ENCODE measurements at regions not wholly inside any gene's neighbourhood (a gene's known extent, or its start where the extent isn't known, plus 50 kb on each side); places are given as distances from the start of the nearest gene placed in this dataset.

GRCh38 chr12:124174451-124175348 lies 120.2 kb upstream of the RFLNA start:
- H3K36me3 ChIP-seq (ENCODE audit: low read depth, missing control alignments), result no peaks in the 10 kb centered on the region
- DNase-seq, result no peak
- H3K4me1 ChIP-seq, result no peaks in the 10 kb centered on the region
- no peak overlapping the region for H3K4me3 ChIP-seq
- H3K27me3 ChIP-seq, result no peaks in the 10 kb centered on the region
- TF ChIP-seq CTCF (IDR thresholded peaks at IDR 0.05) (no peak), POLR2A (IDR thresholded peaks at IDR 0.05) (no peak)
- H3K27ac ChIP-seq, result no peak overlapping the region
- WGBS, 2 donors, result 66 to 73% methylated on average over 15 to 17 of the region's 17 CpGs
- intact Hi-C loops (cut with DNase I; ENCODE audit: low total_unique reads), result no loop called here
- H3K9me3 ChIP-seq, result no peaks in the 10 kb centered on the region

DNA sequence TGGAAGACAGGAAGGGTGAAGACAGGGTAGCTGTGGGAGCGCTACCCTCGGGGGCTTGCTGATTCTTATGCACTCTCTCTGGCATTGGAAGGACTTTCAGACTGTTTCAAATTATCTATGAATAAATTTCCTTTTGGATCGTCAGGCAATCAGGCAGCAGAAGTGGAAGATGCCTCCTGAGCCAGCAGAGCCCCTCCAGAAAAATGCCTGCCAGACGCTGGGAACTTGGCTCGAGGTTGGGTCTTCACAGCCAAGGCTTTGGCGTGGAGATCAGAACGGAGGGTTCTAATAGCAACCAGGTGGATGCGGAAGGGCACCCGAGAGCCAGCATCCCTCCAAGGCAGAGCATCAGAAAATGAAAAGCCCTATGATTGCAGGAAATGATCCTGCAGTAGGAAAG lies 119.2 kb upstream of the RFLNA start:
- DNase-seq, result no peak
- WGBS, 2 donors, result 60 to 70% methylated on average over 9 of the region's 9 CpGs
- Histone ChIP-seq H3K9me3 (no peaks in the 10 kb centered on the region), H3K27me3 (no peaks in the 10 kb centered on the region), H3K36me3 (ENCODE audit: low read depth, missing control alignments) (no peaks in the 10 kb centered on the region), H3K27ac (no peak overlapping the region), H3K4me1 (no peaks in the 10 kb centered on the region), H3K4me3 (no peak overlapping the region)
- TF ChIP-seq CTCF (IDR thresholded peaks at IDR 0.05), result no peak
- TF ChIP-seq POLR2A (IDR thresholded peaks at IDR 0.05), result no peak
- intact Hi-C loops (cut with DNase I; ENCODE audit: low total_unique reads), result no loop called here

DNA sequence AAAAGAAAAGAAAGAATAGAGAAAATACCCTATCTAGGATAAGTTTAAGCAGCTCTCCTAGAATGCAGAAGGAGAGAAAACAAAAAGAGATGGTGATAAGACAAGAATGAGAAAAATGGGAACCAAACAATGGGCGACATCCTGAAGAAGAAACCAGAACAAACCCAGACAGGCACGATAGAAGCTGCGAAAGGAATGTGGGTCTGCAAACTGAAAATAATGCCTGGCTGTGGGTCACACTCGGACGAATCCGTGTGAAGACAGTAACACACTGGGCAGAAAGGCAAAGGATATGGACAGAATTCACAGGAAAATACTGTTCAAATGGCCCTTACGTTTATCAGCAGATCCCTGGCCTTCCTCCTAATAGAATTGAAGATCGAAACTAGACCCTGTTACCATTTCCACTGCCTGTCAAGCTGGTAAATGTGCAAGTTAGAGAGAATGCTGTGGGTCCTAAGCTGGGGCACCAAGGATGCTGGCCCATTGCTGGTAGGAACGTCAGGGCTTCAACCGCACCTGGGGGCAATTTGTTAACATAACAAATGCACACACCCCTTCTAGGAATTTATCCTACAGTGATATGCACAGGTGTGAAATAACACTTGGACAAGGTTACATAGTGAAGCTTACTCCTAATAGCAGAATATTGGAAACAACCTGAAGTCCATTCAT lies 117.5 kb upstream of the RFLNA start:
- Histone ChIP-seq H3K27me3 (no peaks in the 10 kb centered on the region), H3K27ac (no peak overlapping the region), H3K4me3 (no peak overlapping the region), H3K4me1 (no peaks in the 10 kb centered on the region), H3K9me3 (no peaks in the 10 kb centered on the region), H3K36me3 (ENCODE audit: low read depth, missing control alignments) (no peaks in the 10 kb centered on the region)
- 93 to 94% methylated on average over 10 of the region's 10 CpGs for WGBS, 2 donors
- intact Hi-C loops (cut with DNase I; ENCODE audit: low total_unique reads), result no loop called here
- TF ChIP-seq POLR2A (IDR thresholded peaks at IDR 0.05) (no peak), CTCF (IDR thresholded peaks at IDR 0.05) (no peak)
- no peak for DNase-seq

GRCh38 chr12:124177951-124178316 lies 117.0 kb upstream of the RFLNA start:
- Histone ChIP-seq H3K36me3 (ENCODE audit: low read depth, missing control alignments) (no peaks in the 10 kb centered on the region), H3K9me3 (no peaks in the 10 kb centered on the region), H3K27me3 (no peaks in the 10 kb centered on the region), H3K4me3 (no peak overlapping the region), H3K27ac (no peak overlapping the region), H3K4me1 (no peaks in the 10 kb centered on the region)
- TF ChIP-seq POLR2A (IDR thresholded peaks at IDR 0.05) (no peak), CTCF (IDR thresholded peaks at IDR 0.05) (no peak)
- no peak for DNase-seq
- WGBS, 2 donors, result 96 to 99% methylated on average over 5 of the region's 5 CpGs
- intact Hi-C loops (cut with DNase I; ENCODE audit: low total_unique reads), result no loop called here

All from testis (tissue), 2 donors.